ENCODE measurements at regions not wholly inside any gene's neighbourhood (a gene's known extent, or its start where the extent isn't known, plus 50 kb on each side); places are given as distances from the start of the nearest gene placed in this dataset.

- Histone ChIP-seq H3K27me3 (replicated peaks in 1 of 4; ENCODE audit: control insufficient read depth in 3 of 4, extremely low read depth in 1 of 4, insufficient read depth in 3 of 4, low read length in 3 of 4) (no peaks in the 10 kb centered on the region), H3K23me2 (ENCODE audit: low read depth, low read length) (no peaks in the 10 kb centered on the region), H4K5ac (ENCODE audit: insufficient read length, low read depth, low read length) (no peak overlapping the region), H3K79me2 (ENCODE audit: control insufficient read depth in 1 of 2, insufficient read depth in 2 of 2, low read length in 2 of 2) (no peaks in the 10 kb centered on the region), H2BK12ac (ENCODE audit: low read depth, low read length) (no peak overlapping the region), H3K36me3 (ENCODE audit: control insufficient read depth in 2 of 4, insufficient read depth in 4 of 4, low read length in 3 of 4) (no peaks in the 10 kb centered on the region), H2BK20ac (ENCODE audit: low read length) (no peak overlapping the region), H3K9ac (replicated peaks in 1 of 4; ENCODE audit: extremely low read depth in 1 of 4, low read depth in 3 of 4, low read length in 3 of 4) (no peak overlapping the region), H2AFZ (ENCODE audit: low read length) (0 out of 2 replicates have a peak overlapping the region, but pooled peaks have one; percentile 7), H4K91ac (replicated peaks; ENCODE audit: insufficient read length, low read length) (no peak overlapping the region), H3K4me3 (ENCODE audit: extremely low read depth in 1 of 4, insufficient read depth in 2 of 4, low read depth in 3 of 4, low read length in 4 of 4) (no peak overlapping the region), H2BK120ac (replicated peaks; ENCODE audit: low read depth, low read length) (no peak overlapping the region), H3K79me1 (ENCODE audit: low read depth, low read length) (no peaks in the 10 kb centered on the region), H3K27ac (ENCODE audit: low read depth, low read length) (no peak overlapping the region), H2AK5ac (ENCODE audit: low read depth, low read length) (no peak overlapping the region), H3K23ac (ENCODE audit: insufficient read length) (no peak overlapping the region), H2BK15ac (ENCODE audit: low read length) (no peak overlapping the region), H3K18ac (ENCODE audit: extremely low read depth, low read length) (no peak overlapping the region), H4K8ac (ENCODE audit: extremely low read depth, insufficient read depth, low read length) (no peak overlapping the region), H3K4me2 (ENCODE audit: insufficient read depth in 1 of 2, low read depth in 2 of 2, low read length in 2 of 2) (no peak overlapping the region), H2BK5ac (ENCODE audit: low read depth, low read length) (no peak overlapping the region), H3K4me1 (replicated peaks in 1 of 4; ENCODE audit: control insufficient read depth in 3 of 4, insufficient read depth in 4 of 4, low read length in 3 of 4) (no peaks in the 10 kb centered on the region), H3K14ac (ENCODE audit: insufficient read length) (no peak overlapping the region), H4K20me1 (replicated peaks in 1 of 2; ENCODE audit: control insufficient read depth in 1 of 2, insufficient read depth in 2 of 2, low read length in 2 of 2) (no peaks in the 10 kb centered on the region), H3K4ac (replicated peaks; ENCODE audit: insufficient read length, low read depth, low read length) (no peak overlapping the region), H3K56ac (replicated peaks; ENCODE audit: insufficient read length, low read depth, low read length) (no peak overlapping the region), H3K9me3 (ENCODE audit: insufficient read depth in 2 of 2, low read depth in 1 of 2, low read length in 1 of 2) (no peaks in the 10 kb centered on the region)
- WGBS, 2 experiments (ENCODE audit: extremely low coverage in 1 of 2, insufficient coverage in 1 of 2, insufficient read length in 1 of 2, insufficient replicate concordance in 2 of 2, low coverage in 1 of 2, low lambda C conversion rate in 2 of 2, missing lambda C conversion rate in 1 of 2), result 91% methylated on average over 5 of the region's 5 CpGs; no CpG with 5 or more reads in 1 of the 2 experiments
- no peak for TF ChIP-seq PHF8 (conservative IDR thresholded peaks at IDR 0.05; ENCODE audit: low read depth, low read length)
- no peak for TF ChIP-seq SAP30 (IDR thresholded peaks at IDR 0.05; ENCODE audit: insufficient read depth, insufficient replicate concordance, low read length)
- TF ChIP-seq SP1 (IDR thresholded peaks at IDR 0.05; ENCODE audit: low read depth, low read length), result no peak
- TF ChIP-seq SIN3A (conservative IDR thresholded peaks at IDR 0.05 in 1 of 2, IDR thresholded peaks at IDR 0.05 in 1 of 2; ENCODE audit: low read depth in 1 of 2, low read length in 2 of 2), result no peak
- TF ChIP-seq YY1 (IDR thresholded peaks at IDR 0.05; ENCODE audit: low read depth, low read length), result no peak
- no peak for TF ChIP-seq BACH1 (IDR thresholded peaks at IDR 0.05; ENCODE audit: low read length)
- TF ChIP-seq ASH2L (IDR thresholded peaks at IDR 0.05; ENCODE audit: low read length), result no peak
- TF ChIP-seq RAD21 (IDR thresholded peaks at IDR 0.05 in 1 of 2, conservative IDR thresholded peaks at IDR 0.05 in 1 of 2; ENCODE audit: low read depth in 2 of 2, low read length in 2 of 2), result no peak
- TF ChIP-seq BRCA1 (IDR thresholded peaks at IDR 0.05; ENCODE audit: low read depth, low read length), result no peak
- no peak for TF ChIP-seq CTCF (IDR thresholded peaks at IDR 0.05; ENCODE audit: control extremely low read depth in 1 of 3, insufficient read depth in 1 of 3, low read depth in 1 of 3, low read length in 3 of 3)
- DNase-seq (ENCODE audit: low read depth in 1 of 2, low spot score in 2 of 2) (no peak), FAIRE-seq (no peak)
- ChIA-PET CTCF (ENCODE audit: partially characterized antibody) (interaction anchor here (0.6 to 3.6 kb wide), 3 partner anchors 335 to 680 kb away, joined by 3 to 21 read pairs (median 3); no protein-coding TSS in a partner anchor), POLR2A (ENCODE audit: partially characterized antibody) (no interaction called here)
These were observed 406.3 kb downstream of the SLC6A15 start for GRCh38 chr12:84506282-84506681.

Measured in H1 (cell line).